ENCODE measurements at regions not wholly inside any gene's neighbourhood (a gene's known extent, or its start where the extent isn't known, plus 50 kb on each side); places are given as distances from the start of the nearest gene placed in this dataset.

GRCh38 chr13:79913141-79913827, 427.6 kb downstream of the SPRY2 start:
- no peak for TF ChIP-seq CTCF (IDR thresholded peaks at IDR 0.05)
- TF ChIP-seq POLR2AphosphoS5 (IDR thresholded peaks at IDR 0.05) = no peak
- no peak for TF ChIP-seq POLR2A (IDR thresholded peaks at IDR 0.05)
